Globus pallidus (tissue), 1 donor: ENCODE measurements at regions not wholly inside any gene's neighbourhood (a gene's known extent, or its start where the extent isn't known, plus 50 kb on each side); places are given as distances from the start of the nearest gene placed in this dataset.
"Not testable (repeated sequence)": the region's sequence is repeated elsewhere in the genome, so short reads cannot be mapped to it uniquely, and the experiment has no call there.

Source experiments
- DNase-seq: peaks from one replicate; pipeline ENCODE4 v3.0.0-alpha.2; 2015; ENCODE audit warnings: low spot score

GRCh38 chr3:152773633-152774032 is 61.3 kb upstream of the P2RY1 start:
- DNase-seq: no peak

GRCh38 chr3:152774230-152774629 is 60.7 kb upstream of the P2RY1 start:
- not testable (repeated sequence) for DNase-seq

DNA sequence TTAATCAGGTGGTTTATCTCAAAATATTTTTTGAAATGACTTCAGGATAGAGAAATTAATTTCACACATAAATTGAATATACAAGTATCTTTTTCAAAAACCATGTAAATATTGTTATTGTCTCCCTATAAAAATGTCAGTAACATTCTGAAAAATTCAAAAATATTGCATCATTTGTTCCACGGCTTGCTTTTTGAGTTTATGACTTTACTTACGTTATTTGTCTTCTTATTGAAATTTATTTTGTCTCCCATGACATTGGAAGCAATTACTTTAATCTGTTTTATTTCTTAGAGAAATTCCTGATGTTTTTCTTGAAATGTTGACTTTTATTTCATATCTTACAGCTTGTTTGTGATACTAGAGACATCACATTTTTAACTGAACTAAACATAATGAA is 56.9 kb upstream of the P2RY1 start:
- DNase-seq: no peak

DNA sequence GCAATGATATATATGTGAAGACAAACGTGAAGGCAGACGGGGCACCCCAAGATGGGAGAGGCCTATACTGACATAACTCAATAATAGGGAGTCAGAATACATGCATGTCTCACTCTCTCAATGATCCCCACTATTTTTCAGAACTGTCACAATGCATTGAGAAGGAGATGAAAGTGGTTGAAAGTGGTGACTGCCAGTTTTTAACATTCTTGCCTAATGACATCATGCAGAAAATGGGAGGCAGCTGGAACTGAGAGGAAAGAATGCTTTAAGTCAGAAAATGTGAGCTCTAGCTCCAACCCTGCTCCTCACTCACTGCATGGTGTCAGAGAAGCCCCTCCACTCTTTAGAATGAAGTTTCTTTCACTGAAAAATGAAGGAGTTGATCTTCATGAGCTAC is 55.3 kb upstream of the P2RY1 start:
- DNase-seq: no peak

DNA sequence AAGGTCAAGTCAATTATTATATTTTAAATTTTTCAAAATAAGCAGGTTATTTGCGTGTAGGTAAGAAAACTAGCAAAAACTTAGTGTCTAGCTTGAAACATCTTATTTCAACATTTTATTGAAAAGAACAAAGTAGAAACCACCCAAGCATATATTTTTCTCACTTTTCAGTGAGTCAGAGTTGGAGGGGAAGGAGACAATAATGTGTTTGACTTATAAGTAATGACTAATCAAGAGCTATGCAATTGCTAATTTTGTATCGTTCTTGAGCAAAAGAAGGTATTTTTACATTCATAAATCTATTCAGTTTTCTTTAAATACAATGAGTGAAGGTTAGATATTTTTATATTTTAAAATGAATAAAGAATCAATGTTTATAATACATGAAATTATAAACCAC is 54.4 kb upstream of the P2RY1 start:
- no peak for DNase-seq

DNA sequence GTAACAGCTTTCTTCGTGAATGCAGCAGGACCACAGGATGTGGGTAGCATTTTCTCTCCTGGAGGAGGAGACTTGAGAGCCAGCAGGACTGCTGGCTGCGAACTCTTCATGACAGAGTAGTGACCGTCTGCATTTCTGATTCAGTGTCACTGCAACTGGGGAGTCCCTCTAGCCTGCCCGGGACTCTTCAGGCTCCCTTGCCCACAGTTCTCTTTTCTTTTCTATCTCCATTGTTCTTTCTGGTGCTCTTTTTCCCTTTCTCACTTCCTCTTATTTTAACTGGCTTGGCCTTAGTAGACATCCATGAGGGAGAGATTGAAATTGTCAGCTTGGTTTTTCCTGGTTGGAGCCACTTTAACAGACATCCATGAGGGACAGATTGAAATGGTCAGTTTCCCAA is 49.9 kb upstream of the P2RY1 start:
- no peak for DNase-seq
